K562 (cell line): ENCODE measurements at regions not wholly inside any gene's neighbourhood (a gene's known extent, or its start where the extent isn't known, plus 50 kb on each side); places are given as distances from the start of the nearest gene placed in this dataset.
A peak's percentile ranks its signal among the peaks of the same experiment; 100 is the strongest.

ENCODE experiments used
- DPF2 ChIP-seq: fragments of 450-650 bp; IDR thresholded peaks from 2 replicates; pipeline ENCODE4 v1.6.1; 2016
- ELF1 ChIP-seq: fragments of 200-800 bp; sonication (Bioruptor generic); IDR thresholded peaks from 2 replicates; pipeline ENCODE4 v1.6.1; 2016; ENCODE audit warnings: missing genetic modification characterization, missing compliant biosample characterization
- FIP1L1 ChIP-seq: fragments of 200-400 bp; formaldehyde crosslinking; IDR thresholded peaks from 2 replicates; pipeline ENCODE4 v1.6.1; 2018; ENCODE audit warnings: mild to moderate bottlenecking, low read depth, low read length; ENCODE audit not compliant: poor library complexity, severe bottlenecking
- GMEB1 ChIP-seq: fragments of 250-450 bp; sonication (Bioruptor Pico); IDR thresholded peaks from 2 replicates; pipeline ENCODE4 v1.4.0; 2020; ENCODE audit warnings: mild to moderate bottlenecking
- GTF2A2 ChIP-seq: IDR thresholded peaks from 2 replicates; pipeline ENCODE4 v1.6.1; 2016; ENCODE audit warnings: mild to moderate bottlenecking, missing genetic modification characterization, missing compliant biosample characterization
- HDAC1 ChIP-seq, 2 experiments: fragments of 450-650 bp; IDR thresholded peaks; 2 replicates each; pipeline ENCODE4 v1.6.1; 2016 to 2017; ENCODE audit warnings: inconsistent platforms in 1 of 2, mild to moderate bottlenecking in 1 of 2, moderate library complexity in 1 of 2
- JUN ChIP-seq, 2 experiments: sonication (generic) in 1 of 2; formaldehyde crosslinking in 1 of 2; IDR thresholded peaks; 2 replicates each; pipeline versions ENCODE4 v1.6.1 to v1.8.0; 2012 to 2022; ENCODE audit warnings: borderline replicate concordance in 2 of 2, mild to moderate bottlenecking in 2 of 2, improper control_type of control experiment in 1 of 2, low read depth in 1 of 2, low read length in 1 of 2, missing genetic modification reagents in 1 of 2
- MBD2 ChIP-seq: sonication (generic); IDR thresholded peaks from 2 replicates; pipeline ENCODE4 v1.6.1; 2016; ENCODE audit warnings: low read depth, borderline replicate concordance
- MED1 ChIP-seq: sonication (generic); formaldehyde crosslinking; IDR thresholded peaks from 2 replicates; pipeline ENCODE4 v1.8.1; 2023; ENCODE audit warnings: missing genetic modification reagents, borderline replicate concordance
- MTA3 ChIP-seq: fragments of 450-650 bp; formaldehyde crosslinking; IDR thresholded peaks from 2 replicates; pipeline ENCODE4 v1.6.1; 2017; ENCODE audit warnings: mild to moderate bottlenecking, borderline replicate concordance
- MXD1 ChIP-seq: fragments of 250-450 bp; sonication (Bioruptor Pico); IDR thresholded peaks from 2 replicates; pipeline ENCODE4 v1.8.0; 2021; ENCODE audit warnings: borderline replicate concordance, mild to moderate bottlenecking, moderate library complexity; ENCODE audit not compliant: poor library complexity, severe bottlenecking
- NELFE ChIP-seq: IDR thresholded peaks from 2 replicates; pipeline ENCODE4 v1.6.1; 2011; ENCODE audit warnings: mild to moderate bottlenecking; ENCODE audit not compliant: insufficient read depth, insufficient read length
- NFATC3 ChIP-seq: fragments of 450-650 bp; IDR thresholded peaks from 2 replicates; pipeline ENCODE4 v1.6.1; 2017; ENCODE audit warnings: mild to moderate bottlenecking
- PKNOX1 ChIP-seq: fragments of 450-650 bp; IDR thresholded peaks from 2 replicates; pipeline ENCODE4 v1.6.1; 2016
- POLR2AphosphoS5 ChIP-seq: IDR thresholded peaks from 2 replicates; pipeline ENCODE4 v1.6.1; 2011; ENCODE audit warnings: mild to moderate bottlenecking, low read depth, low read length, moderate library complexity; ENCODE audit not compliant: control insufficient read depth, insufficient read depth
- SIX5 ChIP-seq, 2 experiments: IDR thresholded peaks; 2 replicates each; pipeline ENCODE4 v1.6.1; 2011; ENCODE audit warnings: low read length in 2 of 2, borderline replicate concordance in 1 of 2, low read depth in 1 of 2, mild to moderate bottlenecking in 1 of 2, moderate library complexity in 1 of 2; ENCODE audit not compliant: insufficient read depth in 1 of 2
- SRSF3 ChIP-seq: fragments of 200-400 bp; formaldehyde crosslinking; IDR thresholded peaks from 2 replicates; pipeline ENCODE4 v1.6.1; 2016; ENCODE audit warnings: mild to moderate bottlenecking, low read length, moderate library complexity; ENCODE audit not compliant: insufficient read depth
- ZBED1 ChIP-seq: IDR thresholded peaks from 2 replicates; pipeline ENCODE4 v1.6.1; 2014
- ZNF143 ChIP-seq: sonication (generic); formaldehyde crosslinking; IDR thresholded peaks from 2 replicates; pipeline ENCODE4 v1.9.0; 2022; ENCODE audit warnings: mild to moderate bottlenecking, missing genetic modification reagents
- ZNF232 ChIP-seq: sonication (generic); formaldehyde crosslinking; IDR thresholded peaks from 2 replicates; pipeline ENCODE4 v1.8.0; 2022; ENCODE audit warnings: mild to moderate bottlenecking, missing genetic modification reagents
- ZNF263 ChIP-seq: sonication (generic); formaldehyde crosslinking; IDR thresholded peaks from 2 replicates; pipeline ENCODE4 v1.8.0; 2022; ENCODE audit warnings: mild to moderate bottlenecking, missing genetic modification reagents, borderline replicate concordance
- TF ChIP-seq, protein P1 (sequence below): sonication (generic); formaldehyde crosslinking; IDR thresholded peaks from 2 replicates; pipeline ENCODE4 v1.8.0; 2022; ENCODE audit warnings: mild to moderate bottlenecking, low read depth, missing genetic modification reagents
- TF ChIP-seq, protein P2 (sequence below): fragments of 250-450 bp; sonication (Bioruptor Pico); IDR thresholded peaks from 2 replicates; pipeline ENCODE4 v1.5.0; 2021; ENCODE audit warnings: mild to moderate bottlenecking, borderline replicate concordance

GRCh38 chr6:15769511-15770018, 106.7 kb upstream of the DTNBP1 start (continued):
- no peak for TF ChIP-seq SRSF3
- TF ChIP-seq HDAC1 (IDR thresholded peaks at IDR 0.05), result no peak
- no peak for TF ChIP-seq GTF2A2 (tag)
- TF ChIP-seq MXD1 (CRISPR knock-in tag), result no peak
- no peak for TF ChIP-seq MBD2
- no peak for TF ChIP-seq POLR2AphosphoS5
- no peak for TF ChIP-seq ZNF143
- TF ChIP-seq ZNF232 (CRISPR knock-in tag), result no peak
- peak; percentile 79 for TF ChIP-seq PKNOX1
- TF ChIP-seq ZNF263 (CRISPR knock-in tag), result no peak
- no peak for TF ChIP-seq MTA3
- peak; percentile 72 for TF ChIP-seq DPF2
- TF ChIP-seq NFATC3, result no peak
- no peak for TF ChIP-seq ZBED1
- no peak for TF ChIP-seq NELFE
- no peak for TF ChIP-seq MED1 (CRISPR knock-in tag)
- TF ChIP-seq FIP1L1, result no peak
- TF ChIP-seq SIX5 (IDR thresholded peaks at IDR 0.05; ENCODE audit: borderline replicate concordance in 1 of 2, insufficient read depth in 1 of 2, low read depth in 1 of 2, low read length in 2 of 2), result no peak
- TF ChIP-seq, protein P1, sequence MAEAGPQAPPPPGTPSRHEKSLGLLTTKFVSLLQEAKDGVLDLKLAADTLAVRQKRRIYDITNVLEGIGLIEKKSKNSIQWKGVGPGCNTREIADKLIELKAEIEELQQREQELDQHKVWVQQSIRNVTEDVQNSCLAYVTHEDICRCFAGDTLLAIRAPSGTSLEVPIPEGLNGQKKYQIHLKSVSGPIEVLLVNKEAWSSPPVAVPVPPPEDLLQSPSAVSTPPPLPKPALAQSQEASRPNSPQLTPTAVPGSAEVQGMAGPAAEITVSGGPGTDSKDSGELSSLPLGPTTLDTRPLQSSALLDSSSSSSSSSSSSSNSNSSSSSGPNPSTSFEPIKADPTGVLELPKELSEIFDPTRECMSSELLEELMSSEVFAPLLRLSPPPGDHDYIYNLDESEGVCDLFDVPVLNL (CRISPR knock-in tag), result no peak
- TF ChIP-seq, protein P2, sequence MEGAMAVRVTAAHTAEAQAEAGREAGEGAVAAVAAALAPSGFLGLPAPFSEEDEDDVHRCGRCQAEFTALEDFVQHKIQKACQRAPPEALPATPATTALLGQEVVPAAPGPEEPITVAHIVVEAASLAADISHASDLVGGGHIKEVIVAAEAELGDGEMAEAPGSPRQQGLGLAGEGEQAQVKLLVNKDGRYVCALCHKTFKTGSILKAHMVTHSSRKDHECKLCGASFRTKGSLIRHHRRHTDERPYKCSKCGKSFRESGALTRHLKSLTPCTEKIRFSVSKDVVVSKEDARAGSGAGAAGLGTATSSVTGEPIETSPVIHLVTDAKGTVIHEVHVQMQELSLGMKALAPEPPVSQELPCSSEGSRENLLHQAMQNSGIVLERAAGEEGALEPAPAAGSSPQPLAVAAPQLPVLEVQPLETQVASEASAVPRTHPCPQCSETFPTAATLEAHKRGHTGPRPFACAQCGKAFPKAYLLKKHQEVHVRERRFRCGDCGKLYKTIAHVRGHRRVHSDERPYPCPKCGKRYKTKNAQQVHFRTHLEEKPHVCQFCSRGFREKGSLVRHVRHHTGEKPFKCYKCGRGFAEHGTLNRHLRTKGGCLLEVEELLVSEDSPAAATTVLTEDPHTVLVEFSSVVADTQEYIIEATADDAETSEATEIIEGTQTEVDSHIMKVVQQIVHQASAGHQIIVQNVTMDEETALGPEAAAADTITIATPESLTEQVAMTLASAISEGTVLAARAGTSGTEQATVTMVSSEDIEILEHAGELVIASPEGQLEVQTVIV (CRISPR knock-in tag), result no peak
- no peak for TF ChIP-seq ELF1
- no peak for TF ChIP-seq JUN (IDR thresholded peaks at IDR 0.05; ENCODE audit: borderline replicate concordance, low read depth, low read length)
- TF ChIP-seq JUN (CRISPR knock-in tag; IDR thresholded peaks at IDR 0.05; ENCODE audit: borderline replicate concordance), result no peak
- TF ChIP-seq GMEB1 (CRISPR knock-in tag), result no peak
